Body of pancreas (tissue), 4 donors: ENCODE measurements at regions not wholly inside any gene's neighbourhood (a gene's known extent, or its start where the extent isn't known, plus 50 kb on each side); places are given as distances from the start of the nearest gene placed in this dataset.

Experiments
- CTCF ChIP-seq, 7 experiments: fragments of 450-650 bp in 4 of 7; fragments of 200-600 bp in 3 of 7; sonication (generic) in 3 of 7; IDR thresholded peaks; one replicate each; pipeline ENCODE4 v1.5.1; 2016 to 2019; ENCODE audit warnings: antibody characterized with exemption in 7 of 7
- POLR2A ChIP-seq, 3 donors: fragments of 450-650 bp; IDR thresholded peaks; one replicate each; pipeline ENCODE4 v1.6.1; 2016; ENCODE audit warnings: antibody characterized with exemption in 3 of 3, mild to moderate bottlenecking in 2 of 3

DNA sequence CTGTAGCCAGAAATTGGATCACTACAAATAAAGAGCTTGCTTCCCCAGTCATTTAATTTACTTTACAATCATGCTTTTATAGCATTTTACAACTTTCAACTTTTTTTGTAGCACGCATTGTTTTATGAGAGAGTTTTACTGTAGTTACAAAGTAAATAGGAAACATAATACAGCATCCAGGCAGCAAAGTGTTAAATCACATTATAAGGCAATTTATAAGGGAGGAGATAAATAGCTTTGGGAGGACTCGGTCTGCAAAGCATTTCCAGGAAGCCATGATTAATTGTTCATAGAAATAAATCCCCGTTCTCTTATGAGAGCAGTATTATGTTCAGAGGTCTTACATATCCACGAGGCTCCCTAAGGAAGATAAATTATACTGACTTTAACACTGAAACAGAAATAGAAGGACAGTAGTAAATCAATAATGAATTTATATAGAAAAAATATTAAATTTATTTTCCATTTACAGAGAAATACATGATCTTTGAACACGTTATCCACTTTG, 792.6 kb upstream of the RAG2 start:
- TF ChIP-seq POLR2A (IDR thresholded peaks at IDR 0.05), result no peak
- TF ChIP-seq CTCF (IDR thresholded peaks at IDR 0.05), result no peak
